ENCODE measurements at regions not wholly inside any gene's neighbourhood (a gene's known extent, or its start where the extent isn't known, plus 50 kb on each side); places are given as distances from the start of the nearest gene placed in this dataset.

GRCh38 chr5:152938630-152939029 is 533.6 kb upstream of the NMUR2 start:
- ChIA-PET CTCF (no interaction called here), POLR2A (no interaction called here)

More at GRCh38 chr5:152938630-152939029, 533.6 kb upstream of the NMUR2 start:
- TF ChIP-seq MYC (IDR thresholded peaks at IDR 0.05; ENCODE audit: borderline replicate concordance, low read length): no peak
- TF ChIP-seq RAD21 (conservative IDR thresholded peaks at IDR 0.05 in 1 of 2, IDR thresholded peaks at IDR 0.05 in 1 of 2): no peak
- no peak for TF ChIP-seq NPAS2 (CRISPR knock-in tag; IDR thresholded peaks at IDR 0.05; ENCODE audit: borderline replicate concordance)
- TF ChIP-seq NFE2L2 (conservative IDR thresholded peaks at IDR 0.05; ENCODE audit: low read length): no peak
- TF ChIP-seq FOXS1 (CRISPR knock-in tag; IDR thresholded peaks at IDR 0.05): no peak
- TF ChIP-seq E2F6 (IDR thresholded peaks at IDR 0.05; ENCODE audit: borderline replicate concordance, low read depth): no peak
- no peak for TF ChIP-seq HOXB5 (CRISPR knock-in tag; IDR thresholded peaks at IDR 0.05)
- no peak for TF ChIP-seq HDAC2 (IDR thresholded peaks at IDR 0.05)
- TF ChIP-seq REST (IDR thresholded peaks at IDR 0.05): no peak
- TF ChIP-seq ZFP36 (IDR thresholded peaks at IDR 0.05; ENCODE audit: borderline replicate concordance, partially characterized antibody): no peak
- no peak for TF ChIP-seq HES2 (IDR thresholded peaks at IDR 0.05)
- no peak for TF ChIP-seq ATOH8 (CRISPR knock-in tag; IDR thresholded peaks at IDR 0.05; ENCODE audit: low read depth)
- no peak for TF ChIP-seq MAX (IDR thresholded peaks at IDR 0.05)
- no peak for TF ChIP-seq ZSCAN20 (CRISPR knock-in tag; IDR thresholded peaks at IDR 0.05)
- no peak for TF ChIP-seq TFCP2L1 (CRISPR knock-in tag; IDR thresholded peaks at IDR 0.05)
- TF ChIP-seq EHF (CRISPR knock-in tag; IDR thresholded peaks at IDR 0.05): no peak
- TF ChIP-seq PHF8 (IDR thresholded peaks at IDR 0.05; ENCODE audit: borderline replicate concordance, low read depth): no peak
- TF ChIP-seq BCL3 (IDR thresholded peaks at IDR 0.05): no peak
- Histone ChIP-seq H3K9me3 (no peaks in the 10 kb centered on the region), H3K4me1 (no peaks in the 10 kb centered on the region), H3K4me2 (no peak overlapping the region), H3K4me3 (no peak overlapping the region), H3K27ac (no peak overlapping the region)
- 0% methylated on average over 1 of the region's 1 CpG for WGBS (ENCODE audit: missing lambda C conversion rate)
- DNase-seq (ENCODE audit: low read depth in 1 of 2, low spot score in 1 of 2) (no peak), FAIRE-seq (no peak), ATAC-seq (no peak)
